Neural cell (in vitro differentiated cells): ENCODE measurements at regions not wholly inside any gene's neighbourhood (a gene's known extent, or its start where the extent isn't known, plus 50 kb on each side); places are given as distances from the start of the nearest gene placed in this dataset.

Experiments used
- CTCF ChIP-seq: fragments of 450-650 bp; IDR thresholded peaks from 2 replicates; pipeline ENCODE4 v1.5.1; 2014; ENCODE audit warnings: antibody characterized with exemption, mild to moderate bottlenecking, moderate library complexity; ENCODE audit not compliant: poor library complexity, severe bottlenecking
- EP300 ChIP-seq: fragments of 450-650 bp; conservative IDR thresholded peaks from 2 replicates; pipeline ENCODE4 v1.6.1; 2014; ENCODE audit warnings: antibody characterized with exemption, mild to moderate bottlenecking, moderate library complexity; ENCODE audit not compliant: poor library complexity, severe bottlenecking
- REST ChIP-seq: IDR thresholded peaks from 2 replicates; pipeline ENCODE4 v1.6.1; 2012; ENCODE audit warnings: borderline replicate concordance

- no peak for TF ChIP-seq EP300
- TF ChIP-seq REST = no peak
- TF ChIP-seq CTCF = no peak
These were observed 291.2 kb upstream of the HS3ST5 start for GRCh38 chr6:114634016-114634415.
